Stromal cell of bone marrow (primary cell): ENCODE measurements at regions not wholly inside any gene's neighbourhood (a gene's known extent, or its start where the extent isn't known, plus 50 kb on each side); places are given as distances from the start of the nearest gene placed in this dataset.
"Not testable (repeated sequence)": the region's sequence is repeated elsewhere in the genome, so short reads cannot be mapped to it uniquely, and the experiment has no call there.

ENCODE experiments used
- DNase-seq: peaks from one replicate; pipeline ENCODE4 v3.0.0-alpha.2; 2012; ENCODE audit warnings: low read depth

DNA sequence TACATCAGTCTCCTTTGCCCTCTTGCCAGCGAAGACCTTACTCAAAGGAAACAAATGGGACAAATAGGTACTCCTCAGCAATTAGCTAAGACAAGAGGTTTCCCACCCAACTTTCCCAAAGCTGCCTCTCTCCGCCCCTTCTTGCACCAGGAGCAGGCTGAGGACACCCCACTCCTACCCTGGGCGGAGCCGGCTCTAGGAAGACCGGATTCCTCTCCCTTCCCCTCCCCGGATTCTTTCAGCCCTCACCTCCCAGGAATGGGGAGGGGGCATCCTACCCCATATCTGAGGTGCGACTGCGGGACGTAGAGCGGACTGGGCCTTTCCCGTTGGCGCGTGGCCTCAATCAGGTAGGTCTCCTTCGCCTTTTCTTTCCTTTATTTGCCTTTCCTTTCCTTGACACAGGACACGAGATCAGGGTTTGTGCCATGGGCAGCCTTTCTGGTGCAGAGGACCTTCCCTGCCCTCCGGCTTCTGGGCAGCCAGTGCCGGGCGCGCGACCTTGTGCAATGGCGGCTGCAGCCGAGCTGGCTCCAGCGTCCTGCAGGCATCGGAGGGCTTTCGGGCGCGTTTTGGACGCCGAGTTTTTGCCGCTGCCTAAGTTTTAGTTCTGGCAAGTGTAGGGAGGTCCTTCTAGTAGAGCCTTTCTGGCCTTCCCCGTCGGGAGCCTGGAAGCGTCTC lies 279.9 kb downstream of the PLS3 start:
- not testable (repeated sequence) for DNase-seq

DNA sequence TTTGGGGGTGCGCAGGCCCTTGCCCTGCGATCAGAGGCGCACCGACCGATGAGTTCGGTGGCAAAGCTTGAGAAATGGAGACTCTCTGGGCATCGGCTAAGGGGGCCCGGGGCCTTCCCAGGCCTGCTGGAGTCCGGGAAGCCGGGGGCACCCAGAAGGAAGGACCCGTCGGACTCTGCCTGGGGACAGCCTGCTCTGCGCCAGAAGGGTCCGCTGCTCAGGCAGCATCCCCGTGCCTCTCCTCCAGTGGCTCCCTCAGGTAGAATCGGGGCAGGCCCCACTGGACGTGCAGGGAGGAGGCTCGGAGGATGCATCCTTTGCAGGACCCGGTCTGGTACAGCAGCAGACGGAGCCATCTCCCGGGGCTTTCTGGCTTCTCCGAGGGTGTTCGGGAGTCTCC lies 290.0 kb downstream of the PLS3 start:
- not testable (repeated sequence) for DNase-seq

DNA sequence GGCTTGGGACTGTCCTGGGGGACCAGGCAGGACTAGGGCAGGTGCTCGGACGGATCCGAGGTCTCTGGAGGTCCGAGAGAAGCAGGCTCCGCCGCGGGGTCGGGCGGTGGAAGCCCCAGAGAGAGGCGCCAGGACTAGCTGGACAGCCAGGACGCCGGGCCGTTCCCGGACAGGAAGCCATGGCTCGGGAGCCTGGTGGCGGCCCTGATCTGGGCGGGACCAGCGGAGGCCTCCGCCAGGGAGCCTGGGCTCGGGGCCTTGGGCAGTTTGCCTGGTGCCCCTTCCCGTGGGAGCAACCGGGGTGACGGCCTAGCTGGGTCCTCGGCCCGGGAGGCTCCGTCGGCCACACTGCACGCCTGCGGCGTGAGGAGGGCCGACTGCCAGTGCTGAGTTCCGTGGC lies 292.3 kb downstream of the PLS3 start:
- DNase-seq, result not testable (repeated sequence)

DNA sequence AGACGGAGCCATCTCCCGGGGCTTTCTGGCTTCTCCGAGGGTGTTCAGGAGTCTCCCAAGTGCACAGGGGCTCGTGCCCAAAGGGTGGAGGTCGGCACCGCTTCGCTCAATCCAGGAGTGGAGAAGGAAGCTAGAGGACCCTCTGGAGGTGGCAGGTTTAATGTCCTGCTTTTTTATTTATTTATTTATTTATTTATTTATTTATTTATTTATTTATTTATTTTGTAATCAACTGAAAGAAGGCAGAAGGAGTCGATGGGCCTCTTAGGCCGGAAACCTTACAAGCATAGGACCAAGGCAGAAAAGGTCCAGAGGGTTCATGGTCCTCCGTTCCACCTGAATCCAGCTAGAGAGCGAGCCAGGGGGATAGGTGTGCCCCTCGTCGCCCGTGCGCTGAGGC lies 289.4 kb upstream of the AGTR2 start:
- not testable (repeated sequence) for DNase-seq

DNA sequence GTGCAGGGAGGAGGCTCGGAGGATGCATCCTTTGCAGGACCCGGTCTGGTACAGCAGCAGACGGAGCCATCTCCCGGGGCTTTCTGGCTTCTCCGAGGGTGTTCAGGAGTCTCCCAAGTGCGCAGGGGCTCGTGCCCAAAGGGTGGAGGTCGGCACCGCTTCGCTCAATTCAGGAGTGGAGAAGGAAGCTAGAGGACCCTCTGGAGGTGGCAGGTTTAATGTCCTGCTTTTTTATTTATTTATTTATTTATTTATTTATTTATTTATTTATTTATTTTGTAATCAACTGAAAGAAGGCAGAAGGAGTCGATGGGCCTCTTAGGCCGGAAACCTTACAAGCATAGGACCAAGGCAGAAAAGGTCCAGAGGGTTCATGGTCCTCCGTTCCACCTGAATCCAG lies 286.4 kb upstream of the AGTR2 start:
- not testable (repeated sequence) for DNase-seq

DNA sequence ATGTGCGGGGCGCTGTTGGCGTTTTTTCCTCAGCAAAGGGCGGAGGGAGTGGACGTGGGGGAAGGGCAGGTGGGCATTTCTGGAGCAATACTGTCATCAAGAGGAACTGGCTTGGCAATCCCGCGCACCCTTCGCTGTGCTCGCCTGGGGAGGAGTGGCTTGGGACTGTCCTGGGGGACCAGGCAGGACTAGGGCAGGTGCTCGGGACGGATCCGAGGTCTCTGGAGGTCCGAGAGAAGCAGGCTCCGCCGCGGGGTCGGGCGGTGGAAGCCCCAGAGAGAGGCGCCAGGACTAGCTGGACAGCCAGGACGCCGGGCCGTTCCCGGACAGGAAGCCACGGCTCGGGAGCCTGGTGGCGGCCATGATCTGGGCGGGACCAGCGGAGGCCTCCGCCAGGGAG lies 282.5 kb upstream of the AGTR2 start:
- not testable (repeated sequence) for DNase-seq

DNA sequence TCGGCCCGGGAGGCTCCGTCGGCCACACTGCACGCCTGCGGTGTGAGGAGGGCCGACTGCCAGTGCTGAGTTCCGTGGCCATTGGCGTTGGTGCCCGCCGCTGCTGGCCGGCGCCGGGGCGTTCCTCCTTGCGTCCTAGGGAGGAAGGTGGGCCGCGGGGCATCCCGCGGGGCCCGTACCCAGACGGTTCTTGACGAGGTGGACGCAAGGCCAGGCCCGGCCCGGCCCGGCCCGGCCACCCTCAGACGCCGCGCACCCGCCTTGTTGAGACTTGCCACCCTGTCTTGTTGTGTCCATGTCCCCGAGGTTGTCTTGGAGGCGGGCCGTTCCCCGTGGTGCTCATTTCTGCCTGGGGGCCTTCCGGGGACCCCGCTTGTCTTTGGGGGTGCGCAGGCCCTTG lies 282.0 kb upstream of the AGTR2 start:
- not testable (repeated sequence) for DNase-seq

DNA sequence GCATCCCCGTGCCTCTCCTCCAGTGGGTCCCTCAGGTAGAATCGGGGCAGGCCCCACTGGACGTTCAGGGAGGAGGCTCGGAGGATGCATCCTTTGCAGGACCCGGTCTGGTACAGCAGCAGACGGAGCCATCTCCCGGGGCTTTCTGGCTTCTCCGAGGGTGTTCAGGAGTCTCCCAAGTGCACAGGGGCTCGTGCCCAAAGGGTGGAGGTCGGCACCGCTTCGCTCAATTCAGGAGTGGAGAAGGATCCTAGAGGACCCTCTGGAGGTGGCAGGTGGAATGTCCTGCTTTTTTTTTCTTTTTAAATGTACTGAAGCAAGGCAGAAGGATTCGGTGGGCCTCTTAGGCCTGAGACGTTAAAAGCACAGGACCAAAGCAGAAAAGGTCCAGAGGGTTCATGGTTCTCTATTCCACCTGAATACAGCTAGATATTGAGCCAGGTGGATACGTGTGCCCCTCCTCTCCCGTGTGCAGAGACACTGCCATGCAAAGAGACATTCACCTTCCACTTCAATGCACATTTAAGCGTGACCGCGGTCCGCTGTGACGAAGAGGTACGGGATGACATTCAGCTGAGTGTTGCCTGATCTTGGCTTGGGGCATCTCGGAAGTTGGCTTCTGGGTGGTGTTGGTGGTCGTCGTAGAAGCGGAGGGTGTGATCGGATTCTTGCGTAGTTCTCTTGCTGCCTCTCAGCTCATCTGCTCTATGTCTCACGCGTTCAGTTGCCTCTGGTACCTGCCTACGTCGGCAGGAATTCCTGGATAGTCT lies 281.2 kb upstream of the AGTR2 start:
- no peak for DNase-seq

DNA sequence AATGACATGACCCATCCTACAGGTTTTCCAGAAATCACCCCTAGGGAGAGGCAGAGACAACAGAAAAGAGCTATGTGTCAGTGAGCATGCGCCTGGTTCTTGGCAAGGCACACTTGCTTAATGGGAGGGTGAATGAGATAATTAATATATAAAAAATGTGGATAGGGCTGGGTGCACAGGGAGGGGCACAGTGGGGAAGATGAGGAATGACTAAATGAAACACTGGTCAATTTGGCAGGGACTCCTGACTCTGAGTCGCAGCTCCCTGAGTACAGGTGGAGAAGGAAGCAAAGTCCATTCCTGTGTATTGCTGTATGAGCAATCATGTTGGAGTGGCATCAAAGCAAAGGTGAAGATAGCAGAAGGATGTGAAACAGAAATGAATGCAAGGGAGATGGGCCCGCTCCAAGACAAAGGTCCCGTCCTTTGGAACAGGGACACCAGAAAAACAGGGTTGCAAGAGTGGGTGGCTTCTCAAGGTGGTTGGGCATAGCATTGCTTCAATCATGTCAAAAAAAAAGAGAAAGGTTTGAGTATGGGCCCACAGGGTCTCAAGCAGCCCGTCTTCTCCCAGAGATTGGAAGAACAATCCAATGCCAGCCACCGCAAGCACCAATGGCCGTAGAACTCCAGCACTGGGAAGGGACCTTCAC lies 278.4 kb upstream of the AGTR2 start:
- DNase-seq, result no peak

DNA sequence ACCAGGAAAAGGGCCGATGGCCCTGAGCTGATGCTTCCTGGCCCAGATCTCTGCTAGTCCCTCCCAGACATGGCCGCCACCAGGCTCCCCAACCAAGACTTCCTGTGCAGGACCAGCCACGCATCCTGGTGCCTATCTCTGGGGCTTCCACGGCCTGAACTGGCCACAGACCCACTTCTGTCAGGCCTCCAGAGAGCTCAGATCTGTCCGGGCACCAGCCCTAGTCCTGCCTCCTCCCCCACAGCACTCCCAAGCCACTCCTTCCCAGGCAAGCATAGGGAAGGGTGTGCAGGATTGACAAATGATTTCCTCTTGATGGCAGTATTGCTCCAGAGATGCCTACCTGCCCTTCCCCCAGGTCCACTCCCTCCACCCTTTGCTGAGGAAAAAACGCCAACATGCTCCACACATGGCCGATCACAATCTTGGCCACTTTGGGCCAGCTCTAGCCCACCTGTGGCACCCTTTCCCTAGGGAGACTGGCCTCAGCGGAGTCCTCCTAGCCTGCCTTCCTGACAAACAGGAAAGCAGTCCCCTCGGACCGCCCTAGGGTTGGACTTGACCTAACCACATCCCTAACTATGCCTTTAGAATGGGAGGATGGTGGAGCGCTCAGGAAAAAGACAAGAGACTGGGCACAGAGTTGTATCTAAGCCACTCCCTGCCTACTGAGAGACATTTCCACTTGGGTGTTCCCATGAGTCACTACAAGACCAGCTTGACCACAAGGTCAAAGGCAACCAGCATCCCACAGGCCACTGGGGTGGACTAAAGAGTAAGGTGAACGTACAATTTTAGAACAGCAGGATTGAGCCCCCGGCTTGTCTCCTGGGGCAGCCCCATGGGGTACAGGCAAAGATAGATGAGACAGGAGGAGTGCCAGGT lies 277.5 kb upstream of the AGTR2 start:
- DNase-seq, result peak; percentile 25

DNA sequence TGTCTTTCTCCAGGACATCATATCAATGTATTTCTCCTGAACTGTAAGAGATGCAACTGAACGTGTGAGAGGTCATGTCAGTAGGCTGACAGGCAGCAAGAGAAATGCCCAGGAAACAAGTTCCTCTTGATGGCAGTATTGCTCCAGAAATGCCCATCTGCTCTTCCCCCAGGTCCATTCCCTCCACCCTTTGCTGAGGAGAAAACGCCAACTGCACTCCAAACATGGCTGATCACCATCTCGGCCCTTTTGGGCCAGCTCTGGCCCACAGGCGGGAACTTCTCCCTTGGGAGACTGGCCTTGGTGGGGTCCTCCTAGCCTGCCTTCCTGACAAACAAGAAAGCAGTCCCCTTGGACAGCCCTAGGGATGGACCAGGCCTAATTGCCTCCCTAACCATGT lies 276.5 kb upstream of the AGTR2 start:
- DNase-seq, result no peak

DNA sequence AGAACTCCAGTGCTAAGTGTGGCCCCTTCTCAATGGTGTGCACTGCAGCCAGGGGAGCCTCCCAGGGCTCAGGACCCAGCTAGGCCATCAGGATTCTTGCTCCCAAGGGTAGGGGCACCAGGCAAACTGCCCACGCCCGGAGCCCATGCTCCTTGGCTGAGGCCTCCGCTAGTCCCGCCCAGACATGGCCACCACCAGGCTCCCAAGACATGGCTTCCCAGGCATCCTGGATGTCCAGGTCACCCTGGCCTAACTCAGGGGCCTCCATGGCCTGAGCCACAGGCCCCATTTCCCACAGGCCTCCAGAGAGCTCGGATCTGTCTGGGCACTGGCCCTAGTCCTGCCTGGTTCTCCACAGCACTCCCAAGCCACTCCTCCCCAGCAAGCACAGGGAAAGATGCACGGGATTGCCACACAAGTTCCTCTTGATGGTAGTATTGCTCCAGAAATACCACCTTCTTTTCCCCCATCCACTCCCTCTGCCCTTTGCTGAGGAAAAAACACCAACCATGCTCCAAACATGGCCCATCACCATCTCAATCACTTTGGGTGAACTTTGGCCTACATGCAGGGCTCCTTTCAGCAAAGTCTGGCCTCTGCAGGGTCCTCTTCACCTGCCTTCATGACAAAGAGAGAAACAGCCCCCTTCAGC lies 274.7 kb upstream of the AGTR2 start:
- DNase-seq, result no peak

DNA sequence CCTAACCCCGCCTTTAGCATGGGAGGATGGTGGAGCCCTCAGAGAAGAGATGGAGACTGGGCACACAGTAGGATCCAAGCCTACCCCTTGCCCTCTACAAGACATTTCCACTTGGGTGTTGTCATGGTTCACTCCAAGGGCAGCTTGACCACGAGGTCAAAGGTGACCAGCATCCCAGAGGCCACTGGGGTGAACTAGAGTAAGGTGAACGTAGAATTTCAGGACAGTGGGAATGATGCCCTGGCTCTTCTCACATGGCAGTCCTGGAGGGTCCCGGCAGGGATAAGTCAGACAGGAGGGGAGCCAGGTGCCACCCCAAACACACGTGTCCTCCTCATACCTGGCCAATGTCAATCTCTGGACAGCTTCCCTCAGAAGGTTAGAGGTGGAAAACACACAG lies 274.2 kb upstream of the AGTR2 start:
- no peak for DNase-seq

DNA sequence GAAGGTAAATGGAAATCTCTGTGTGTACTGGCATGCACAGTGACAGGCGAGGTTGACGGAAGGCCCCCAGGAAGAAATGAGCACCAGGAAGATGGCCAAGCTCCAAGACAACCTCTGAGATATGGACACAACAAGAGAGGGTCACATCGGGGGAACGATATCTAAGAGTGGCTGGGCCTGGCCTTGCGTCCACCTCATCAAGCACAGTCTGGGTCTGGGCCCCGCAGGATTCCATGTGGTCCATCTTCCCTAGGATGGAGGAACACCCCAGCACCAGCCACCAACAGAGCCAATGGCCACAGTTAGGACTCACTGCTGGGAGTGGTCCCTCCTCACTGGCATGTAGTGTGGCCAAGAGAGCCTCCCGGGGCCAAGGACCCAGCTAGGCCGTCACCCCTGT lies 272.6 kb upstream of the AGTR2 start:
- DNase-seq, result no peak

DNA sequence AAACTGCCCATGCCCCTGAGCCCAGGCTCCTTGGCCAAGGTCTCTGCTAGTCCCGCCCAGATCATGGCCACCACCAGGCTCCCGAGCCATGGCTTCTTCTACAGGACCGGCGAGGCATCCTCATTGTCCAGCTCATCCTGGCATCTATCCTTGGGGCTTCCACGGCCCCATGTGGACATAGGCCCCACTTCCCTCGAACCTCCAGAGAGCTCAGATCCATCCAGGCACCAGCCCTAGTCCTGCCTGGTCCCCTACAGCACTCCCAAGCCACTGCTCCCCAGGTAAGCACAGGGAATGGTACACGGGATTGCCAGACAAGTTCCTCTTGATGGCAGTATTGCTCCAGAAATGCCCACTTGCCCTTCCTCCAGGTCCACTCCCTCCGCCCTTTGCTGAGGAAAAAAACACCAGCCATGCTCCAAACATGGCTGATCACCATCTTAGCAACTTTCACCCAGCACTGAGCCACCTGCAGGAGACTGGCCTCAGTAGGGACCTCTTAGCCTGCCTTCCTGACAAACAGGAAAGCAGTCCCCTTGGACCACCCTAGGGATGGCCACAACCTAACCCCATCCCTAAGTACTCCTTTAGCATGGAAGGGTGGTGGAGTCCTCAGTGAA lies 272.1 kb upstream of the AGTR2 start:
- DNase-seq, result no peak

DNA sequence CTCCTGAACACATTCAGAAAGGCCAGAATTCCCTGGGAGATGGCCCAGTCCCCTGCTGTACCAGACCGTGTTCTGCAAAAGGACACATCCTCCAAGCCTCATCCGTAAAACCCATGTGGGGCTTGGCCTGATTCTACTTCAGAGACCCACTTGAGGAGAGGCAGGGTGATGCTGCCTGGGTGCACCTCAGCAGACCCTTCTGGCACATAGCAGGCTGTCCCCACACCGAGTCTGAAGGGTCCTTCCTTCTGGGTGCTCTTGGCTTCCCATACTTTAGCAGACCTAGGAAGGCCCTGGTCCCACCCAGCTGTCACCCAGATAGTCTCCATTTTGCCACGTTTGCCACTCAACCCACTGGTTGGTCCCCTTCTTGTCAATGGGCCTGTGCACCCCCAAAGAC lies 270.1 kb upstream of the AGTR2 start:
- DNase-seq, result no peak

DNA sequence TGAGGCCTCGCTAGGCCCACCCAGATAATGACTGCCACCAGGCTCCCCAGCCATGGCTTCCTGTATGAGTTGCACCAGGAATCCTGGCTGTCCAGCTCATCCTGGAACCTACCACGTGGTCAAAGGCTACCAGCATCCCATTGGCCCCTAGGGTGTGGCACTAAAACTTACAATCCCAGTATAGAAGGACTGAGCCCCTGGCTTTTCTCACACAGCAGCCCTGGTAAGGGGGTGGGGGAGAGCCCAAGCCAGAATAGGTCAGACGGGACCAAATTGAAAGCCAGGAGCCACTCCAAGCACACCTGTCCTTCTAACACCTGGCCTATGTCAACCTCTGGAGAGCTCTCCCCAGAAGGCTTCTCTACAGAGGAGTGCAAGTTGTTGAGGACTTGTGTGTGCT lies 269.3 kb upstream of the AGTR2 start:
- no peak for DNase-seq

DNA sequence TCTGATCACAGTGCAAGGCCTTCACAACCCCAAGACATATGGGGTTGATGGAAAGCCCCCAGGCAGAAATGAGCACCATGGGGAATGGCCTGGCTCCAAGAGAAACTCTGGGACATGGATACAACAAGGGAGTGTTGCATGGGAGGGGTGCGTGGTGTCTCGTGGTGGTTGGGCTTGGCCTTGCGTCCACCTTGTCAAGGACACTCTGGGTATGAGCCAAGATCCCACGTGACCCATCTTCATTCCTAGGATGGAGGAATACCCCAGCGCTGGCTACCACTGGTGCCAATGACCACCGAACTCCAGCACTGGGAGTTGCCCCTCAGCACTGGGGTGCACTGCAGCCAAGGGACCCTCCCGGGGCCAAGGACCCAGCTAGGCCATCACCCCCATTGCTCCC lies 267.5 kb upstream of the AGTR2 start:
- DNase-seq, result no peak

DNA sequence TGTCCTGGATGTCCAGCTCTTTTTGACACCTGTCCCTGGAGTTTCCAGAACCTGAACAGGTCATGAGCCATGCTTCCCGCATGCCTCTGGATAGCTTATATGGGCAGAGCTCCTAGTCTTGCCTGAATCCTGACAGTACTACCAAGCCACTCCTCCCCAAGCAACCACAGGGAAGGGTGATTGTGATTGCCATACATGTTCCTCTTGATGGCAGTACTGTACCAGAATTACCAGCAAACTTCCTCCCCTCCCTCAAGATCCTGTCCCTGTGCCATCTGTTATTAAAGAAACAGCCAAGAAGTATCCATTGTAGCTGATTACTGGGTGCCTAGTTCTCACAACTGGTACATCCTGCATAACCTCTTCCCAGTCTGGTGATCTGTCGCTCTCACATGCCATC lies 264.3 kb upstream of the AGTR2 start:
- DNase-seq, result no peak

DNA sequence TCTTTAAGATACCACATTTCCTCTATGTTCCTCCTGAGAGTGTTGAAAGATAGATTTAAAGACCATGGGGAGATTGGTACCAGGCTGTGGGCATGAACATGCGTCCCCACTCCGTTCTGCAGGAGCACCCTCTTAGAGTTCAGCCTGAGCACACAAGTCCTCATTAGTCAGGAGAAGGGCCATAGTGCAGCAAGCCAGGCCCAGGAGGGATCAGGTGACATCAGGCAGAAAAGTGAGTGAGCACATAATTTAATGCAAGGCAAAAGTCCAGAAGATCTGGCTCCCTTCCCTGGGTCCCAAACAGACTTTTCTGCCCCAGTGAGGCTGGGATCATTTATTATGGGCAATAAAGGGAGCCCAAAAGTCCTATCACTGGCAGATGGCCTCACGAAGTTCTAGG lies 263.7 kb upstream of the AGTR2 start:
- DNase-seq, result no peak

DNA sequence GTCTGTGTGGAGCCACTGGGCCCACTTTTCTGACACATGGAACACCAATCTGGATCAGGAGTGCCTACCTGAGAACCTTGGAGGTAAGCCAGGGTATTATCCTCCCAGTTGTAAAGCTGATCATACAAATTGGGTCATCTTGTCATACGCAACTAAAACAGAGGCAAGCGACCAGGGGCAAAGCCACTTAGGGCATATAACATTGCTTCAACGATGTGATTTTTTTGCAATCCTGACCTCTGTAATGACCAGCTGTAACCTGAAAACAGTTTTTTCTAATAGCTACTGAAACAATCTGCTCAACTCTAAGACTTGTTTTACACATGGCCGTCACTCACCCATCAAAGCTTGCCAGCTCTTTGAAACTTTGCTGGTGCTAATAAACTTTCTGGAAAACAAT lies 261.5 kb upstream of the AGTR2 start:
- no peak for DNase-seq
